ENCODE measurements at regions not wholly inside any gene's neighbourhood (a gene's known extent, or its start where the extent isn't known, plus 50 kb on each side); places are given as distances from the start of the nearest gene placed in this dataset.

DNA sequence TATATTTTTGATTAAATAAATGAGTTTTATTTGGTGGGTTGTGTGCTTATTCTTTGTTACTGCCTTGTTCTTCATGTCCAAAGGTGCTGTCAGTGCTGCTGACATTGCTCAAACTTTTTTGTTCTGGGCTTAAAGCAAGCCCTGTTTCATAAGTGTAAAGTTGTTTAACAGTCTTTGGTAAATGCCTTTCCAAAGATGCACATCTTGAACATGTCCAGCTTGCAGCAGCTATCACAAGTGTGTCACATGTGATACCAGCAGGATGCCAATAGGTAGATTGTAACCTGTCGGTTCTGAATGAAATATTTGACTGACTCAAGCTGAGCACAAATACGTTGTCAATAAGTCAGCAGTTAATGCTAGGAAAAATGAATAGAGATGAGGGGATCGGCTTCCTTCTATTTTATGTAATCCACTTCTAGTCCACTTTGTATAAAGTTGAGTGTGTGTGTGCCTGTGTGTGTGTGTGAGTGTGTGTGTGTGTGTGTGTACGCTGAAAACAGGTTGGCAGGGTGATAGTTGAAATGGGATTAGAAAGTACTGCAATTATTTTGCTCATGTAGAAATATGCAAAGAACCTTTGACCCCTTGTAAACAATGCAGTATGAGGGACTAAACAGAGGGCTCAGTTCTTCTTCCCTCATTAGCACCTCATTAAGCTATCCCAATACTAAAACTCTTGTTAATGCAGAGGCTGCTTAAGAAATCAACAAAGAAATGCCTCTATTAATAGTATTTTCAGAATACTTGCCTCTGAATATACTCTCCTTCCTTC lies 986.5 kb downstream of the TUSC7 start:
- H3K4me3 ChIP-seq = no peak overlapping the region
- H3K4me1 ChIP-seq = no peaks in the 10 kb centered on the region
- TF ChIP-seq CTCF (IDR thresholded peaks at IDR 0.05) (no peak), POLR2AphosphoS5 (IDR thresholded peaks at IDR 0.05) (no peak), POLR2A (IDR thresholded peaks at IDR 0.05) (no peak), EP300 (IDR thresholded peaks at IDR 0.05) (no peak)
- no peak overlapping the region for H3K27ac ChIP-seq
- 88 to 89% methylated on average over 2 to 4 of the region's 4 CpGs for WGBS, 2 donors (ENCODE audit: low coverage in 1 of 2)
- ATAC-seq = no peak
- H3K36me3 ChIP-seq = no peaks in the 10 kb centered on the region
- no peaks in the 10 kb centered on the region for H3K9me3 ChIP-seq
- no peaks in the 10 kb centered on the region for H3K27me3 ChIP-seq

DNA sequence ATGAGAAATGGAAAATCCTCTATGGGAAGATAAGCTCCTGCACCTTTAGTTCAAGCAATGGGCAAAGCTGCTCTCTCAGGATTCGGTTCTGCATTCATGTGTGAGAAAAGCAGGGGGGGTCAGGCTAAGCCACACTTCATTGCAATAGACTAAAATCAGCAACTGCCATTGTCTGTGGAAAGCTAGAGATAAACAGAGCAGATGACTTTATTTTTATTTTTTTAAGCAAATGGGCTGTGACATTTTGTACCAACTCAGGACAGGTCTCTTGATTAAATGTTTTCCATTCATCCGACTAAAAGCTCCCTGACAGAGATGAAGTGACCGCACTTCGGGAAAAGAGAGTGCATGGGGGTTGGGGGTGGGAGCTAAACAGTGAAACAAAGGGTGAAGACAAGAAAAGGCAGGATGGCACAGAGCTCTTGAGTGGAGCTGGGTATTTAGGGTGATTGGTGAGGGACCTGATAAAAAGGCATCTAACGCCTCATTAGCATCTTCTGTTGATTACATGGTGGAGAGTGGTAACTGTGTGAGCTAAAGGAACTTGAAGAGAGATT lies 987.4 kb downstream of the TUSC7 start:
- Histone ChIP-seq H3K9me3 (no peaks in the 10 kb centered on the region), H3K4me3 (no peak overlapping the region), H3K4me1 (no peaks in the 10 kb centered on the region), H3K36me3 (no peaks in the 10 kb centered on the region), H3K27me3 (no peaks in the 10 kb centered on the region), H3K27ac (no peak overlapping the region)
- no peak for ATAC-seq
- WGBS, 2 donors (ENCODE audit: low coverage in 1 of 2) = 72 to 79% methylated on average over 4 to 5 of the region's 5 CpGs
- no peak for TF ChIP-seq POLR2A (IDR thresholded peaks at IDR 0.05)
- TF ChIP-seq POLR2AphosphoS5 (IDR thresholded peaks at IDR 0.05) = no peak
- no peak for TF ChIP-seq CTCF (IDR thresholded peaks at IDR 0.05)
- TF ChIP-seq EP300 (IDR thresholded peaks at IDR 0.05) = no peak

- Histone ChIP-seq H3K27ac (no peak overlapping the region), H3K4me1 (no peaks in the 10 kb centered on the region), H3K9me3 (no peaks in the 10 kb centered on the region), H3K4me3 (no peak overlapping the region), H3K36me3 (no peaks in the 10 kb centered on the region), H3K27me3 (no peaks in the 10 kb centered on the region)
- no peak for ATAC-seq
- WGBS, 2 donors (ENCODE audit: low coverage in 1 of 2) = 86 to 90% methylated on average over 2 of the region's 2 CpGs
- TF ChIP-seq CTCF (IDR thresholded peaks at IDR 0.05) = no peak
- no peak for TF ChIP-seq POLR2A (IDR thresholded peaks at IDR 0.05)
- no peak for TF ChIP-seq POLR2AphosphoS5 (IDR thresholded peaks at IDR 0.05)
- no peak for TF ChIP-seq EP300 (IDR thresholded peaks at IDR 0.05)
Observed at GRCh38 chr3:117699058-117699457, 989.5 kb downstream of the TUSC7 start.

DNA sequence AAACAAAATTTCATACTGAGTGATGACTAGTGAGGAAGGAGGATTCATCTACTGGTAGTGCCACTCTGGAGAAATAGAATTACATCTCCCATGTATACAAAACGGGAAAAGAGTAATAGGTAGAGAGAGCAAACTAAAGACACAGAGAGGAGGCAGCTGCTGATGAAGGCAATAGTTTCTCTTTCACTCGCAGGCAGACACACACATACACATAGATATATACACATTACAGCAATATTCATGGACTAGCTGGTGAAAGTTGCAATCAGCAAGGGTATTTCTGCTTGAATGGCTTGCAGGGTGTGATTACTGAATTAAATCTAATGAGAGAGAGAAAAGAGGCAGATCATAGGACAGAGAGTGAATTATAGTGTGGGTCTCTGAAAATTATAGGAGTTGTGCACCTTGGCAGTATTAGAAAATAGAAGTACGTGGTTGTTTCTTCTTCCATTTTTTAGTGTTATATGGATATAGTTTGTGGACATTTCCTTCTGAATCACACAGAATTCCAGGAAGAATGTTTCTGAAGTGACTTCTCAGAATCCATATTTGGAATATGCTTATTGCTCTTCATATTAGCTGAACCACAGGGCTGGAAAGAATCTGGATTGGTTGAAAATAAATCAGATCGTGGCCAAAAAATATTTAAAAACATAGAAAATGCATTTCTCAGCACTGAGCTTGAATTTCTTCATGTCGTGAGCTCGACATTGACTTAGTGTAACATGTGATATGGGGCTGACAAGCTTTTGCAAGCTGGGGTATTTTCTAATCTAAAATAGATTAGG lies 991.2 kb downstream of the TUSC7 start:
- Histone ChIP-seq H3K4me1 (no peaks in the 10 kb centered on the region), H3K4me3 (no peak overlapping the region), H3K27ac (no peak overlapping the region), H3K36me3 (no peaks in the 10 kb centered on the region), H3K27me3 (no peaks in the 10 kb centered on the region), H3K9me3 (no peaks in the 10 kb centered on the region)
- WGBS, 2 donors (ENCODE audit: low coverage in 1 of 2) = 71 to 77% methylated on average over 5 to 6 of the region's 6 CpGs
- no peak for TF ChIP-seq POLR2AphosphoS5 (IDR thresholded peaks at IDR 0.05)
- ATAC-seq = no peak

DNA sequence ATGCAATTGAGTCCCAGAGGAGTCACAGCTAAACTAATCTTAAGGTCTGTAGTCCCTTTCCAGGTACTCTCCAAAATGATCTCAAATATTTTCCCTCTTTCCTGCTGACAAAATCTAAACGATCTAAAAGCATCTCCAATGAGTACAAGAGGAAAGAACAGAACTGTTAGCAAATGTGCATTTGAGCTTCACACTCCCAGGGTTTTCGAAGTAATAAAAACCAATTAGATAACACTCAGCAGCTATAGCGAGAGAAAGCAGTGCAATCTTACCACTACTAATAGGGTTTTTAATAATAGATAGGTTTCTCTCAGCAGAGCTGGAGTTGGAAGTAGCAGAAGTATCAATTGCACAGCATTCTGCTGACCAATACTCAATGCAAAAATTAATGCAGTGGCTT lies 995.4 kb downstream of the TUSC7 start:
- WGBS, 2 donors (ENCODE audit: low coverage in 1 of 2) = 80 to 84% methylated on average over 3 of the region's 3 CpGs
- H3K4me1 ChIP-seq = peaks cover 0 to 6% (median 0%) of the 10 kb centered on the region in 3 donors
- no peak for ATAC-seq
- no peak overlapping the region for H3K4me3 ChIP-seq
- no peaks in the 10 kb centered on the region for H3K36me3 ChIP-seq
- TF ChIP-seq POLR2AphosphoS5 (IDR thresholded peaks at IDR 0.05) (no peak), POLR2A (IDR thresholded peaks at IDR 0.05) (no peak), EP300 (IDR thresholded peaks at IDR 0.05) (no peak), CTCF (IDR thresholded peaks at IDR 0.05) (no peak)
- H3K27me3 ChIP-seq = no peaks in the 10 kb centered on the region
- no peak overlapping the region for H3K27ac ChIP-seq
- H3K9me3 ChIP-seq = no peaks in the 10 kb centered on the region
